Astrocyte (in vitro differentiated cells and primary cell): ENCODE measurements at regions not wholly inside any gene's neighbourhood (a gene's known extent, or its start where the extent isn't known, plus 50 kb on each side); places are given as distances from the start of the nearest gene placed in this dataset.

Experiments
- DNase-seq: peaks from one replicate; pipeline ENCODE4 v3.0.0-alpha.2; 2010; ENCODE audit warnings: low read depth
- FAIRE-seq: peaks from 2 replicates; lab custom pipeline; 2011; peaks lifted over from hg19 to GRCh38; lab: Jason Lieb, UNC
- H2AFZ ChIP-seq: 2 replicates; pipeline ENCODE4 v1.6.0; 2012; ENCODE audit warnings: low read depth, low read length, inconsistent platforms
- H3K27ac ChIP-seq: 2 replicates; pipeline ENCODE4 v1.5.1; 2011; ENCODE audit warnings: low read depth, low read length, inconsistent platforms
- H3K27me3 ChIP-seq: 2 replicates; pipeline ENCODE4 v1.6.0; 2011; ENCODE audit warnings: low read length, inconsistent platforms; ENCODE audit not compliant: insufficient read depth
- H3K36me3 ChIP-seq: 2 replicates; pipeline ENCODE4 v1.5.1; 2011; ENCODE audit warnings: low read length, inconsistent platforms; ENCODE audit not compliant: insufficient read depth
- H3K4me1 ChIP-seq: 2 replicates; pipeline ENCODE4 v1.5.1; 2011; ENCODE audit warnings: low read length, inconsistent platforms; ENCODE audit not compliant: insufficient read depth
- H3K4me2 ChIP-seq: 2 replicates; pipeline ENCODE4 v1.6.0; 2012; ENCODE audit warnings: low read length, inconsistent platforms
- H3K4me3 ChIP-seq: 2 replicates; pipeline ENCODE4 v1.5.1; 2011; ENCODE audit warnings: low read depth, mild to moderate bottlenecking, low read length, inconsistent platforms; ENCODE audit not compliant: insufficient read depth
- H3K79me2 ChIP-seq: 2 replicates; pipeline ENCODE4 v1.6.0; 2012; ENCODE audit warnings: mild to moderate bottlenecking, low read length, inconsistent platforms; ENCODE audit not compliant: insufficient read depth
- H3K9ac ChIP-seq: 2 replicates; pipeline ENCODE4 v1.6.0; 2012; ENCODE audit warnings: mild to moderate bottlenecking, low read length, inconsistent platforms
- H3K9me3 ChIP-seq: 2 replicates; pipeline ENCODE4 v1.5.1; 2012; ENCODE audit warnings: low read depth, mild to moderate bottlenecking, low read length, inconsistent platforms; ENCODE audit not compliant: insufficient read depth
- H4K20me1 ChIP-seq: 2 replicates; pipeline ENCODE4 v1.6.0; 2012; ENCODE audit warnings: low read length, inconsistent platforms; ENCODE audit not compliant: insufficient read depth
- H3K27ac Mint-ChIP-seq: one replicate; pipeline ENCODE4 v1.8.0; 2021; ENCODE audit warnings: mild to moderate bottlenecking, mixed read lengths; ENCODE audit not compliant: unreplicated experiment
- H3K27me3 Mint-ChIP-seq: one replicate; pipeline ENCODE4 v1.8.0; 2021; ENCODE audit warnings: low read depth, mixed read lengths; ENCODE audit not compliant: unreplicated experiment
- H3K36me3 Mint-ChIP-seq: one replicate; pipeline ENCODE4 v1.8.0; 2021; ENCODE audit warnings: low read depth, mixed read lengths; ENCODE audit not compliant: unreplicated experiment
- H3K4me1 Mint-ChIP-seq: one replicate; pipeline ENCODE4 v1.8.0; 2021; ENCODE audit warnings: low read depth, mixed read lengths; ENCODE audit not compliant: unreplicated experiment
- H3K4me3 Mint-ChIP-seq: one replicate; pipeline ENCODE4 v1.8.0; 2021; ENCODE audit warnings: mild to moderate bottlenecking, moderate library complexity, mixed read lengths; ENCODE audit not compliant: unreplicated experiment
- H3K9me3 Mint-ChIP-seq: one replicate; pipeline ENCODE4 v1.8.0; 2021; ENCODE audit warnings: mild to moderate bottlenecking, mixed read lengths; ENCODE audit not compliant: unreplicated experiment
- CTCF ChIP-seq: IDR thresholded peaks from 2 replicates; pipeline ENCODE4 v1.5.1; 2011; ENCODE audit warnings: low read depth, mild to moderate bottlenecking, inconsistent platforms, low read length, moderate library complexity; ENCODE audit not compliant: insufficient read depth
- EZH2 ChIP-seq: IDR thresholded peaks from 2 replicates; pipeline ENCODE4 v1.6.1; 2012; ENCODE audit warnings: mild to moderate bottlenecking, low read length, inconsistent platforms; ENCODE audit not compliant: insufficient read depth

DNA sequence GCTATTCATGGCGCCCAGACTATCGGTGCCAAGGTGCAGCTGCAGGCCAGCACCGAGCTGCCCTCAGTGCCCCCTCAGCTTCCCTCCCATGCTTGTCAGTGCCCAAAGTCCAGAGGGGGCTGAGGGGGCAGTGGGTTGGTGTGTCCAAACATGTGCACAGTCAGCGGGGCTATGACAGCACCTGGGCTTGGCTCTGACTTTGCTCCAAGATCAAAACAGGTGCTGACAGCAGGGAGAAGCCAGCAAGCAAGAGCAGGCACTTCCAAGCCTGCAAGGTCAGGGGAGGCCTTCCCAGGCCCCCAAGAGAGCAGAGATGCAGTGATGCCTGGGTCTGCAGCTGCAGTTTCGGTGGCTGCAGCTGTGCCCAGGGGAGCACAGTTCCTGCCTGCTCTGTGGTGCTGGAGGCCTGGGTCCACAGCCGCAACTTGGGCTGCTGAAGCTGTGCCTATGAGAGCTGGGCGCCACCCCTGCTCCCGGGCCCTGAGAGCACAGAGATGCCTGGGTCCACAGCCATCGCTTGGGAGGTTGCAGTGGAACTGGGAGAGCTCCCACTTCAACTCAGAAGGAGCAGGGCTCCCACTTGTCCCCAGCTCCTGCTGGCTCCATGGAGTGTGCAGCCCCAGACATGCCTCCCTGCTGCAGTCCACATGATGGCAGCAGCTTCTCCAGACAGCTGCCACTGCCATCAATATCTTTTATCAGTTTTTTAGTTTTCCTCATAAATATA lies 775.3 kb upstream of the POU3F3 start:
- Histone ChIP-seq H3K4me1 (no peaks in the 10 kb centered on the region), H3K79me2 (no peaks in the 10 kb centered on the region), H3K27me3 (no peaks in the 10 kb centered on the region), H4K20me1 (no peaks in the 10 kb centered on the region), H3K36me3 (no peaks in the 10 kb centered on the region), H3K9me3 (peaks cover 9% of the 10 kb centered on the region), H3K27ac (no peak overlapping the region), H3K9ac (no peak overlapping the region), H2AFZ (no peak overlapping the region), H3K4me2 (no peak overlapping the region), H3K4me3 (no peak overlapping the region)
- TF ChIP-seq CTCF (no peak), EZH2 (no peak)
- DNase-seq (no peak), FAIRE-seq (no peak)
- H3K4me1 Mint-ChIP-seq: no peaks in the 10 kb centered on the region
- H3K4me3 Mint-ChIP-seq: no peak overlapping the region
- no peaks in the 10 kb centered on the region for H3K9me3 Mint-ChIP-seq
- H3K27me3 Mint-ChIP-seq: no peaks in the 10 kb centered on the region
- no peaks in the 10 kb centered on the region for H3K36me3 Mint-ChIP-seq
- no peak overlapping the region for H3K27ac Mint-ChIP-seq

DNA sequence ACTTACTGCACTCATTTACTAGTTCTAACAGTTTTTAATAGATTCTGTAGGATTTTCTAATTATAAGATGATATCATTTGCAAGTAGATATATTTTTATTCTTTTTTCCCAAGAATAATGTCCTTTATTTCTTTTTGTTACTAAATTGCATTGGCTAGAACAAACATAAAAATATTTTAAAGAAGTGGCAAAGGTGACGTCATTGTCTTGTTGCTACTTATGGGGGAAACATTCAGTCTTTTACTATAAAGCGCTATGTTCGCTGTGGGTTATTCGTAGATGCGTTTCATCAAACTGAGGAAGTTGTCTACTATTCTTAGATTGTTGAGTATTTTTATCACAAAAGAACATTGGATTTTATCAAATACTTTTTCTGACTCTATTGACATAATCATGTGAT lies 765.2 kb upstream of the POU3F3 start:
- Mint-ChIP-seq H3K27me3 (no peaks in the 10 kb centered on the region), H3K36me3 (no peaks in the 10 kb centered on the region), H3K4me1 (no peaks in the 10 kb centered on the region), H3K4me3 (no peak overlapping the region), H3K27ac (no peak overlapping the region), H3K9me3 (no peaks in the 10 kb centered on the region)
- Histone ChIP-seq H4K20me1 (no peaks in the 10 kb centered on the region), H3K4me3 (no peak overlapping the region), H3K9ac (no peak overlapping the region), H3K27ac (no peak overlapping the region), H2AFZ (no peak overlapping the region), H3K4me2 (no peak overlapping the region), H3K36me3 (no peaks in the 10 kb centered on the region), H3K4me1 (no peaks in the 10 kb centered on the region), H3K27me3 (no peaks in the 10 kb centered on the region), H3K9me3 (no peaks in the 10 kb centered on the region), H3K79me2 (no peaks in the 10 kb centered on the region)
- FAIRE-seq (no peak), DNase-seq (no peak)
- no peak for TF ChIP-seq CTCF
- TF ChIP-seq EZH2: no peak

DNA sequence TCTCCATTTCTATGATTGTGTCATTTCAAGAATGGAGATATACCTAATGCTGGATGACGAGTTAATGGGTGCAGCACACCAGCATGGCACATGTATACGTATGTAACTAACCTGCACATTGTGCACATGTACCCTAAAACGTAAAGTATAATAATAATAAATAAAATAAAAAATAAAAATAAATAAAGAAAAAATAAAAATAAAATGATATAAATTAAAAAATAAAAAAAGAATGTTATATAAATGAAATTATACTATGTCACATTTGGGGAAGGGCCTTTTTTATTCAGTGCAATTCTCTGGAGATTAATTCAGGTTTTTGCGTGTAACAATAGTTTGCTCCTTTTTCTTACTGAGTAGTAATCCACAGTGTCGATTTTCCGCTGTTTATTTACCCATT lies 763.5 kb upstream of the POU3F3 start:
- H3K27ac ChIP-seq: no peak overlapping the region
- Mint-ChIP-seq H3K4me1 (no peaks in the 10 kb centered on the region), H3K9me3 (no peaks in the 10 kb centered on the region), H3K36me3 (no peaks in the 10 kb centered on the region), H3K27ac (no peak overlapping the region), H3K27me3 (no peaks in the 10 kb centered on the region), H3K4me3 (no peak overlapping the region)
- H2AFZ ChIP-seq: no peak overlapping the region
- no peak overlapping the region for H3K4me3 ChIP-seq
- no peak for DNase-seq
- H3K36me3 ChIP-seq: no peaks in the 10 kb centered on the region
- no peaks in the 10 kb centered on the region for H3K4me1 ChIP-seq
- H3K27me3 ChIP-seq: no peaks in the 10 kb centered on the region
- no peaks in the 10 kb centered on the region for H3K79me2 ChIP-seq
- H3K9ac ChIP-seq: no peak overlapping the region
- no peaks in the 10 kb centered on the region for H3K9me3 ChIP-seq
- FAIRE-seq: no peak
- TF ChIP-seq EZH2 (no peak), CTCF (no peak)
- no peak overlapping the region for H3K4me2 ChIP-seq
- no peaks in the 10 kb centered on the region for H4K20me1 ChIP-seq
